ENCODE measurements at regions not wholly inside any gene's neighbourhood (a gene's known extent, or its start where the extent isn't known, plus 50 kb on each side); places are given as distances from the start of the nearest gene placed in this dataset.
"Not testable (repeated sequence)": the region's sequence is repeated elsewhere in the genome, so short reads cannot be mapped to it uniquely, and the experiment has no call there.

- no peak for DNase-seq (ENCODE audit: low spot score)
These were observed 931.4 kb upstream of the SOX9 start for GRCh38 chr17:71189493-71189831.

GRCh38 chr17:71192039-71192555, 928.7 kb upstream of the SOX9 start:
- DNase-seq (ENCODE audit: low spot score), result no peak

- no peak for DNase-seq (ENCODE audit: low spot score)
These were observed 928.0 kb upstream of the SOX9 start for GRCh38 chr17:71192848-71193247.

GRCh38 chr17:71200597-71200996, 920.2 kb upstream of the SOX9 start:
- DNase-seq (ENCODE audit: low spot score), result no peak

GRCh38 chr17:71201639-71202038, 919.2 kb upstream of the SOX9 start:
- DNase-seq (ENCODE audit: low spot score), result no peak

- no peak for DNase-seq (ENCODE audit: low spot score)
These were observed 918.4 kb upstream of the SOX9 start for GRCh38 chr17:71202449-71202848.

GRCh38 chr17:71203953-71204352, 916.9 kb upstream of the SOX9 start:
- DNase-seq (ENCODE audit: low spot score), result no peak

- DNase-seq (ENCODE audit: low spot score), result not testable (repeated sequence)
These were observed 914.9 kb upstream of the SOX9 start for GRCh38 chr17:71205951-71206350.

- DNase-seq (ENCODE audit: low spot score), result no peak
These were observed 912.6 kb upstream of the SOX9 start for GRCh38 chr17:71208111-71208704.

- no peak for DNase-seq (ENCODE audit: low spot score)
These were observed 906.9 kb upstream of the SOX9 start for GRCh38 chr17:71213936-71214335.

- DNase-seq (ENCODE audit: low spot score), result peak; percentile 47
These were observed 903.1 kb upstream of the SOX9 start for GRCh38 chr17:71217769-71218168.

GRCh38 chr17:71224824-71225575, 895.8 kb upstream of the SOX9 start:
- DNase-seq (ENCODE audit: low spot score), result no peak

- no peak for DNase-seq (ENCODE audit: low spot score)
These were observed 893.0 kb upstream of the SOX9 start for GRCh38 chr17:71227841-71228240.

- no peak for DNase-seq (ENCODE audit: low spot score)
These were observed 891.8 kb upstream of the SOX9 start for GRCh38 chr17:71229070-71229469.

GRCh38 chr17:71232801-71233559, 887.8 kb upstream of the SOX9 start:
- DNase-seq (ENCODE audit: low spot score), result no peak

GRCh38 chr17:71234349-71234748, 886.5 kb upstream of the SOX9 start:
- no peak for DNase-seq (ENCODE audit: low spot score)

- DNase-seq (ENCODE audit: low spot score), result peak; percentile 57
These were observed 882.8 kb upstream of the SOX9 start for GRCh38 chr17:71237903-71238538.

- peak; percentile 7 for DNase-seq (ENCODE audit: low spot score)
These were observed 873.3 kb upstream of the SOX9 start for GRCh38 chr17:71247441-71248015.

GRCh38 chr17:71251276-71251675, 869.5 kb upstream of the SOX9 start:
- peak; percentile 34 for DNase-seq (ENCODE audit: low spot score)

- no peak for DNase-seq (ENCODE audit: low spot score)
These were observed 868.9 kb upstream of the SOX9 start for GRCh38 chr17:71251951-71252350.

GRCh38 chr17:71252436-71252835, 868.4 kb upstream of the SOX9 start:
- no peak for DNase-seq (ENCODE audit: low spot score)

GRCh38 chr17:71257096-71257495, 863.7 kb upstream of the SOX9 start:
- DNase-seq (ENCODE audit: low spot score), result no peak

Measured in A172 (cell line).